AG04449 (cell line): ENCODE measurements at regions not wholly inside any gene's neighbourhood (a gene's known extent, or its start where the extent isn't known, plus 50 kb on each side); places are given as distances from the start of the nearest gene placed in this dataset.

Experiments used
- CTCF ChIA-PET: fragments of 350-600 bp; formaldehyde crosslinking; extraction: SDS; loops from one replicate; lab custom pipeline; 2021; ENCODE audit warnings: antibody characterized with exemption; lab: Yijun Ruan, JAX
- POLR2A ChIA-PET: fragments of 400-600, 350-600 bp; formaldehyde crosslinking; extraction: SDS; loops from one replicate; lab custom pipeline; 2020; ENCODE audit warnings: antibody characterized with exemption, inconsistent platforms; lab: Yijun Ruan, JAX
- DNase-seq: peaks from one replicate; pipeline ENCODE4 v3.0.0-alpha.2; 2010; ENCODE audit warnings: low read depth, low spot score
- H3K4me3 ChIP-seq: 2 replicates; pipeline ENCODE4 v1.5.1; 2011; ENCODE audit warnings: low read depth, mild to moderate bottlenecking, control low read depth, low read length
- CTCF ChIP-seq: IDR thresholded peaks from one replicate; pipeline ENCODE4 v1.5.1; 2011; ENCODE audit warnings: mild to moderate bottlenecking, moderate library complexity, low read length, control low read depth, inconsistent platforms; ENCODE audit not compliant: insufficient read depth; ENCODE audit errors: missing control alignments

GRCh38 chr3:101154401-101154800, 161.2 kb upstream of the ABI3BP start:
- no peak for TF ChIP-seq CTCF
- no peak for DNase-seq
- POLR2A ChIA-PET, result interaction anchor here (0.6 kb wide), 1 partner anchor 10 kb away, joined by 4 read pairs; no protein-coding TSS in a partner anchor
- CTCF ChIA-PET, result interaction anchor here (1.1 kb wide), 1 partner anchor 15 kb away, joined by 3 read pairs; no protein-coding TSS in a partner anchor
- no peak overlapping the region for H3K4me3 ChIP-seq

- CTCF ChIA-PET, result no interaction called here
- DNase-seq, result no peak
- POLR2A ChIA-PET, result no interaction called here
- no peak overlapping the region for H3K4me3 ChIP-seq
- no peak for TF ChIP-seq CTCF
Measured at GRCh38 chr3:101151286-101151913, 158.2 kb upstream of the ABI3BP start.

GRCh38 chr3:101150504-101150903, 157.3 kb upstream of the ABI3BP start:
- ChIA-PET POLR2A (no interaction called here), CTCF (no interaction called here)
- H3K4me3 ChIP-seq, result no peak overlapping the region
- DNase-seq, result no peak
- no peak for TF ChIP-seq CTCF

- no peak for DNase-seq
- no peak overlapping the region for H3K4me3 ChIP-seq
- ChIA-PET POLR2A (no interaction called here), CTCF (no interaction called here)
- TF ChIP-seq CTCF, result no peak
Measured at GRCh38 chr3:101149707-101150106, 156.5 kb upstream of the ABI3BP start.

- CTCF ChIA-PET, result no interaction called here
- no peak overlapping the region for H3K4me3 ChIP-seq
- TF ChIP-seq CTCF, result no peak
- no peak for DNase-seq
- POLR2A ChIA-PET, result no interaction called here
Measured at GRCh38 chr3:101149251-101149650, 156.0 kb upstream of the ABI3BP start.

GRCh38 chr3:101148001-101148400, 154.8 kb upstream of the ABI3BP start:
- CTCF ChIA-PET, result interaction anchor here (0.8 to 1.4 kb wide), 2 partner anchors 10 to 20 kb away, joined by 3 read pairs; no protein-coding TSS in a partner anchor
- H3K4me3 ChIP-seq, result no peak overlapping the region
- DNase-seq, result no peak
- no peak for TF ChIP-seq CTCF
- POLR2A ChIA-PET, result no interaction called here
